Cardiac fibroblast (primary cell): ENCODE measurements at regions not wholly inside any gene's neighbourhood (a gene's known extent, or its start where the extent isn't known, plus 50 kb on each side); places are given as distances from the start of the nearest gene placed in this dataset.

Experiments used
- DNase-seq, 2 donors: peaks; one replicate each; pipeline versions ENCODE4 v3.0.0 to v3.0.0-alpha.2; 2010; ENCODE audit warnings: low read depth in 2 of 2
- H3K4me3 ChIP-seq, 2 donors: replicated peaks in 1 of 2; 1 replicate in 1 of 2; 2 replicates in 1 of 2; pipeline ENCODE4 v1.5.1; 2011; ENCODE audit warnings: low read depth in 2 of 2, low read length in 2 of 2, mild to moderate bottlenecking in 2 of 2, moderate library complexity in 1 of 2
- TF ChIP-seq, protein P1 (sequence below): IDR thresholded peaks from one replicate; pipeline ENCODE4 v1.5.1; 2011; ENCODE audit warnings: low read depth, mild to moderate bottlenecking, low read length, inconsistent platforms

DNA sequence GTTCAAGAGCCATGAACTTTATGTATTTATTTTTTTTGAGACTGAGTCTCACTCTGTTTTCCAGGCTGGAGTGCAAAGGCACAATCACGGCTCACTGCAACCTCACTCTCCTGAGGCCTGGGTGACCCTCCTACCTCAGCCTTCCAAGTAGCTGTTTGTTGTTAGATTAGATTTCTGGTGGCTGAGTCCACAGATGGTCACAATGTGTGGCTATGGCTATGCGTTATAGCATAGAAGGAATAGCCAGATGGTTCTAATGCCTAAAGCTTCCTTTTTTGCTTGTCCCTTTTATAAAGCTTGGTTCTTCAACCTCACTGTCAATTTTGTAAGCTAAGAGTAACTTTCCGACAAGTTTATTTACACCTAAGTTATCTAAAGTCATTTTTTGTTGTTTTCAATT is 62.3 kb upstream of the FMN2 start:
- no peak for DNase-seq

GRCh38 chr1:240030236-240030635 is 61.4 kb upstream of the FMN2 start:
- TF ChIP-seq, protein P1, sequence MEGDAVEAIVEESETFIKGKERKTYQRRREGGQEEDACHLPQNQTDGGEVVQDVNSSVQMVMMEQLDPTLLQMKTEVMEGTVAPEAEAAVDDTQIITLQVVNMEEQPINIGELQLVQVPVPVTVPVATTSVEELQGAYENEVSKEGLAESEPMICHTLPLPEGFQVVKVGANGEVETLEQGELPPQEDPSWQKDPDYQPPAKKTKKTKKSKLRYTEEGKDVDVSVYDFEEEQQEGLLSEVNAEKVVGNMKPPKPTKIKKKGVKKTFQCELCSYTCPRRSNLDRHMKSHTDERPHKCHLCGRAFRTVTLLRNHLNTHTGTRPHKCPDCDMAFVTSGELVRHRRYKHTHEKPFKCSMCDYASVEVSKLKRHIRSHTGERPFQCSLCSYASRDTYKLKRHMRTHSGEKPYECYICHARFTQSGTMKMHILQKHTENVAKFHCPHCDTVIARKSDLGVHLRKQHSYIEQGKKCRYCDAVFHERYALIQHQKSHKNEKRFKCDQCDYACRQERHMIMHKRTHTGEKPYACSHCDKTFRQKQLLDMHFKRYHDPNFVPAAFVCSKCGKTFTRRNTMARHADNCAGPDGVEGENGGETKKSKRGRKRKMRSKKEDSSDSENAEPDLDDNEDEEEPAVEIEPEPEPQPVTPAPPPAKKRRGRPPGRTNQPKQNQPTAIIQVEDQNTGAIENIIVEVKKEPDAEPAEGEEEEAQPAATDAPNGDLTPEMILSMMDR: no peak
- DNase-seq: peak in 1 of 2 donors; percentile 1
- H3K4me3 ChIP-seq: no peak overlapping the region

More for the DNA sequence above, 62.3 kb upstream of the FMN2 start:
- TF ChIP-seq, protein P1: no peak
- H3K4me3 ChIP-seq: no peak overlapping the region

DNA sequence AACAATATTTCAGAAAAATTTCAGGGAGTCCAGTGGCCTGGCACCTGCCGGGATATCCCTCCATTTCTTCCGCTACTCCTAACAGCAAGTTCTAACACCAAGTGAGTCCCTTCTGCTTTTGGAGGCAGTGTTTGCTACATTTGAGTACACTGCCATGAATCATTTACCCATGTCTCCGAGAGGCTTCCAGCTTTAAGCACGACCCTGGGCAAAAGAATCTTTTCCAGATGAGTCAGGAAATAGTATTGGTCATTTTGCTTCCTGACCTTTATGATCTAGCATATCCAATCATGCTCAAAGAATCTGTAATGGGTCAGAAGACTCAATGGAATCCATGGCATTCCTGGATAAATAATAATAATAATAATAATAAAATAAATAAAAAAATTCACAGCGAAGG is 60.7 kb upstream of the FMN2 start:
- TF ChIP-seq, protein P1: no peak
- H3K4me3 ChIP-seq: no peak overlapping the region
- DNase-seq: peak; percentile 59 to 95

- TF ChIP-seq, protein P1: no peak
- peak; percentile 2 to 54 for DNase-seq
Measured at GRCh38 chr1:240031414-240031813, 60.3 kb upstream of the FMN2 start.

DNA sequence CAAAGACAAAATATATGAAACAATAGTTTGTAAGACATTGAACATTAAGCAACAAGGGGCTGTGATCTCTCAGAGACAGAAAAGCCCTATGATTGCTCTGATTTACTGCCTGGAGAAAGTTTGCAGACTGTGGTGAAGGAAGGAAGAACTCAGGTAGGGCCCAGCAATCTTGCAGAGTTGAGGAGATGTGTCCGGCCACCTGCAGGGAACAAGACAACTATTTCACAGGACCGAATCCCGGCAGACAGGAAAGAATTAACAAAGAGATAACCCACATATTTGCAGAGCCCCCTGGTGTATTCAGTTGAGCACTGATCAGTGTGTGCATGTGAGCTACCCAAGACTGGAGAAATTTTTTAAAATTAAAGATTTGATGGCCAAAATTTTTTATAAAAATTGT is 58.3 kb upstream of the FMN2 start:
- DNase-seq: no peak
- no peak overlapping the region for H3K4me3 ChIP-seq
- TF ChIP-seq, protein P1: no peak

More at GRCh38 chr1:240031414-240031813, 60.3 kb upstream of the FMN2 start:
- H3K4me3 ChIP-seq: no peak overlapping the region

GRCh38 chr1:240036526-240036925 is 55.2 kb upstream of the FMN2 start:
- no peak for DNase-seq
- H3K4me3 ChIP-seq: no peak overlapping the region
- TF ChIP-seq, protein P1: no peak
